DMS153 treated with DMSO at 0.1 percent for 48 hours (cell line): ENCODE measurements at regions not wholly inside any gene's neighbourhood (a gene's known extent, or its start where the extent isn't known, plus 50 kb on each side); places are given as distances from the start of the nearest gene placed in this dataset.

Experiments used
- DNase-seq: peaks from one replicate; lab custom pipeline; 2025; ENCODE audit not compliant: unreplicated experiment; lab: John Stamatoyannopoulos, UW

DNA sequence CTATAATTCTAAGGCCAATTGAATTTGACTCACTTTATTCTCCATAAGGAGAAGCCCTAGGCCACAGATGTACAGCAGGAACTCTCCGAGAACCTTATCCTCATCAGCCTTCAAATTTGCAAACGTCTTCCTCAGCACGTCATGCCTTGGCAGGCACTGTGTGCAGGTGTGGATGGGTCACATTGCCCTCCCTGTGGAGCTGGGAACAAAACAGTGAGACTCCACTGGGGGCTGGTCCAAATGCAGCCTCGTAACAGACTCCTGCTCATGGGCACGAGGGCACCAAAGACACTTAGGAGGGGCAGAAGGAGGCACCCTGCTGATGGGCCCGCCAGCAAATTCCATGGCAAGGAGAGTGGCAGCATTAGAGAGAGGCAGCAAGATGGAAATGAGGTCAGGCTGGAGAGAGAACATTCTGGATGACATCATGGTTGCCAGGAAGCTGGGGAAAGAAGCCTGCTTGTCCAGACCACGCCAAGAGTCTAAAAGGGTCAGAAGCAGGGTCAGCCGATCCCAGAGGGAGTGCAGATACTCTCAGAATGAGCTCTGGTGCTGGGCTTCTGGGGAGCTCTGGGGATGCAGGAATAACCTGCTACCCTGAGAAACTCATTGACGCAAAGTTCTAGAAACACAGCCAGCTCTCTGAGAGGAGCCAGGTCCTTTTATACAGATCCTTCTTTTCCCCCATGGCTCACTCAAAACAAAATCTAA lies 242.2 kb downstream of the B3GLCT start:
- no peak for DNase-seq

DNA sequence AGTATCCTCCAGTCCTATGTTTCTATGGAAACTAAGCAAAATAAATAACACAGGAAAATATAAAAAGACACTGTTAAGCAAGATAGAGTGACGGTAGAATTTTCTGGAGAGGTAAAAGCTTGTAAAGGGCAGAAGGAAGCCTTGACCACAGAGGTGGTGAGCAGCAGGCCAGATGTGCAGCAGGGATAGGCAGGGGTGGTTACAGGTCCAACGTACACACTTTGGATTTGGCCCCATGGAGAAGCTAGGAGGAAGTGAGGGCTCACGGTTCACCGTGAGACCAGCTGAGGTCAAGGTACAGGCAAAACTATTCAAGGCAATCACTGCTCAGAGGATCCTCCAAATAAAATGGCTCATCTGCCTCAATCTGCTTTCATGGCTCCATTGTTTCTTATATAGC lies 242.8 kb downstream of the B3GLCT start:
- no peak for DNase-seq

DNA sequence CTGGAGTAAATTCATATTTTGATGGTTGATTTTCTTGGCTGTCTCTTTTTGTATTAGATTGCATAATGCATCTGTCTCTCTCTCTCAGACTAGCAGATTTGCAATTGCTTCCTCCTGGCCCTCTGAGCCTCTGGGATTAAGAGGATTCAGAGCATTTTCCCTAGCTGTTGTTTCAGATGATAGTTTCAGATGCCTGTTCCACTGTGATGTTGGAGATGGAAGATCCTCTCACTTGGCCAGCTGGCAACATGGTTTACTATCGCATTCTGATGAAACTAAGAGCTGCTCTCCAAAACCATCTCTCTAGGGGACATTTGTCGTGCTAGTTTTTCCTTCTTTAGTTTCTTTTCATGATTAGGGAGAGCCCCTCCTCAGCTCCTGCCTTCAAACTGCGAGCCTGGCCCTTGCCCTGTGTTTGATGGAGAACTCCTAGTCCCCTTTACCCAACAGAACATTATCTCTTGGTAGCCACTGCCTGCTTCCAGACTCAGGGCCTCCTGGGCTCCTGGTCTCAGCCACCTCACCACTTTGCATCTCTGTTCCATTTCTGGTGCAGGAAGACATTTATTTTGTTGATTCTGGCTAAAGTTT lies 244.6 kb downstream of the B3GLCT start:
- no peak for DNase-seq

DNA sequence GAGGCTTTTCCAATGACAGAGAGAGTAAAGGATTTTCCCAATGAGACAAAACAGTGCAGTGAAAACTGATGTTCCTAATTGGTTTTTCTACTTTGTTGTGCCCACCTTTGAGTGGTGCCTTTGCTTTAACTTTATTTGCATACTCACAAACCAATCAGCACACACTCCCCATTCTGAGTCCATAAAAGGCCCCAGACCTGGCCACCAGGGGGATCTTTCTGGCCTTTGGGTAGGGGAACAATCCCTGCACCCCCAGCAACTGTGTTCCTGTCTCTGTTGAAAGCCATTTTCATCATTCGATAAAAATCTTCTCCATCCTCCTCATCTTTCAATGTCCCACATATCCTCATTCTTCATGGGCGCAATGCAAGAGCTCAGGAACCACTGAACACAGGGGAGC lies 252.8 kb downstream of the B3GLCT start:
- no peak for DNase-seq

DNA sequence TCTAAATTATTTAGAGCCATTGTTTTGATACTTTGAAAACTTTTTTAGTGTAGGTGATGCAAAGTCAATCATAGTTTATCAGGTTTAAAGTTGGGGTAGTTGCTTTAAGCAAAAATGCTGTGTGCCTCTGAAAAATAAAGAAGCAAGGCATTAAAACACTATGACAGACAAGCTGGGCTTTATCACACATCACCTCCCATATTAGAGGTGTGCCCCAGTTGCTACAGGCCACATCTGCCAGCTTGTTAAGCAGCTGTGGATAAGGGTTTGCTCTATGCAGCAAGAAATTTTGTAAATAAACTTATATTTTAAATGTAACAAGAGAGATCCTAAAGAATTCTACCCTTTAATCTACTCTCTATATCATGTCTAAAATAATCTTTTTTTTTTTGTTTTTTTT lies 255.8 kb downstream of the B3GLCT start:
- no peak for DNase-seq

DNA sequence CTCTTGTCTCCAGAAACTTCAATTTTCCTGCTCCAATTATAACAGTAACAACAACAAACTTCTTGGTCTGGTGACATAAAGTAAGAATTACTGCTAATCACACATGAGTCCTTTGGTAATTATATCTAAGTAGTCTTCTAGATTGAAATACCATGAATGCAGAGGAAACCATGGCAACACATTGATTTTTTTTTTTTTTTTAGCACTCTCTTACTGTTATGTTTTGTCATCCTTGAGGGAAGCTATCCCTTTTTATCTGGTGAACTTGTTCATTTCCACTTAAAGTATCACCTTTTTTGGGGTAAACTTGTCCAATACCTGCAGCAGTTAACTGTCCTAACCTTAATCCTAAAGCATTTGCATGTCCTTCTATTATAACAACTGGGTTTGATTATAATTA lies 256.3 kb downstream of the B3GLCT start:
- no peak for DNase-seq

DNA sequence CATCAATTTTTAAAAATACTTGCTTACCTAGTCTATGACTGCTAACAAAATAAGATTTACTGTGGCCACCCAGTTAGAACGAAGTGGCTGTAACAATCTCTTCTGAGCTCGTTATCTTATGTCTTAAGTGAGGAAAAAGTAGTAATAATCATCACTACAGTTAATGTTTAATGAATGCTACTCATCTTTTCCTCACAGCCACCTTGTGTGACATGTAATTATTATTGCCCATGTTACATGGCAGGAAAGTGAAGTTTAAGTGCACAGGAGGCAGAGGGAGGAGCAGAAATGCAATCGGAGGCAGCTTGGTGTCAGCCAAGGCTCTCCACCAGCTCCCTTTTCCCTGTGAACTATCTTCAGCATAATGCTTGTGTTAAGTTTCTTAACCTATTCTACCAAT lies 260.3 kb downstream of the B3GLCT start:
- DNase-seq: no peak

DNA sequence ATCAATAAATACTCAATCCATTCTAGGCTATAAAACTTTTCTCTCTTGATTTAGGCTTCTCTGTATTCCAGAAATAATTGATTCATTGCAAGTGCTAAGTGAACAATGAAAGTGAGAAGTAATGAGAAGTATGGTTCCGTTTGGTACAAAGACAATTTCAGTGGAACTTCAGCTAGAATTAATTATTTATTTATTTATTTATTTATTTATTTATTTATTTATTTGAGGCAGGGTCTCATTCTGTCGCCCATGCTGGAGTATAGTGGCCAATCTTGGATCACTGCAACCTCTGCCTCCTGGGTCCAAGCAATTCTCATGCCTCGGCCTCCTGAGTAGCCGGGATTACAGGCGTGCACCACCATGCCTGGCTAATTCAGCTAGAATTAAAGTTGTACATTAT lies 262.1 kb downstream of the B3GLCT start:
- no peak for DNase-seq

DNA sequence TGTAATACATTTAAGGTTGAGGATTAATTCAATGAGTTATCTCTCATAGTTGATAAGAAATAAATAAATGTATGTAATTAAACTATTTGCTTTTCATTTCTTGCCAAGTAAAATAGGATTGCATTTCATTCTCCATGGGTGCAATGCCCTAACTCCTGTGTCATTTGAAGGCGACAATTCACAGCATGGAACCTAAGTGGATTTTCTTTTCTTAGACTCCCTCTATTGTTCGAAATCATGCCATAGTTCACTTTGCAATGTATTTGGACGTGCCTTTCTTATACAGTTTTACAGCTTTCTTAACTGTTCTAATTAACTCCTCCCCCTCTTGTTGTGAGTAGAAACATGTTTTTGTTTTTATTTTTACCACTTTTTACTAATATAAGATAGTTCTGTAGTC lies 263.0 kb downstream of the B3GLCT start:
- no peak for DNase-seq

DNA sequence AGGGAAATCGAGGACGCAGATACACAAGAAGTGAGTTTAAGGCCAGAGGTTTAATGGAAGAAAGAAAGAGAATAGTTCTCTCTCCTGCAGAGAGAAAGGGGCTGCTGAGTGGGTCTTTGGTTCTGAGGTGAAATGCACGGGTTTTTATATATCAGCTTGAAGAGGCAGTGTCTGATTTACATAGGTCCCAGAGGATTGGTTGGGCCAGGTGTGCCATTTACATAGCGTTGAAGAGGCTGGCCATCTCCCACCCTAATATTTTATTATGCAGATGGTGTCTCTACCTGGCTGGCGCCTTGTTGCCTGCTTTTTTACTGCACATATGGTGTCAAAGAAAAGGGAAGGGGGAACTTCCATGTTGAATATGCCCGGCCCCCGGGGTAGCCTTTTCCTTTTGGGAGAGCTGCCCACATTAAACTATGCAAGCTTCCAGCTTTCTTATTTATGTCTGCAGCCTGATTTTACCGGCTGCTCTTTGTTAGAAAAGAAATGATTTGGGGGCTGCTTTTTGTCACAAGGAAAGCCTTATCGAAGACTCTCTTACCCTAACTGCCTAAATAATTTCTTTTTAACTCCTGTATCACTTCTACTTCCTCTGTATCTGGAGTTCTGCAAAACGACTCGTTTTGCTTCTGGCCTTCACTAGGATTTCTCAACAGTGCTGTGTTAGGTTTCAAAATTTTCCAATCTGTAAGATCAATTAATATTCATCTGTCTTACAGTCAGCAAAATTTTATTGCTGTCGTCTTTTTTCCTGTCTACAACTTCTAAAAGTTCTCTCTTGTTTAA lies 268.5 kb downstream of the B3GLCT start:
- DNase-seq: no peak

DNA sequence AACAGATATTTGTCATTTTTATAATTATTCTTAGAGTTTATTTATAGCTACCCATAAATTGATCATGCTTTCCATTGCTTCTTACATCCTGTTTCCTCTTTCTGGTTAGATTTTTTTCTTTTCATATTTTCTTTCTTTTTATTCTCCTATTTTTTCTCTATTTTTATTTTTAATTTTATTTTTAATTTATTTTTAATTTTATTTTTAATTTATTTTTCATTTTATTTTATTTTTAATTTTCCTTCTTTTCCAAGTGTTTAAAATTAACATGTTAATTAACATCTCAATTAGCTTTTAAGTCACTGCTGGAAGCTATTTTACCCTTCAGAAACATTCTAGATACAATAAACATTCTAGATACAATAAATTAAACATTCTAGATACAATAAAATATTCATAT lies 269.6 kb downstream of the B3GLCT start:
- DNase-seq: no peak

DNA sequence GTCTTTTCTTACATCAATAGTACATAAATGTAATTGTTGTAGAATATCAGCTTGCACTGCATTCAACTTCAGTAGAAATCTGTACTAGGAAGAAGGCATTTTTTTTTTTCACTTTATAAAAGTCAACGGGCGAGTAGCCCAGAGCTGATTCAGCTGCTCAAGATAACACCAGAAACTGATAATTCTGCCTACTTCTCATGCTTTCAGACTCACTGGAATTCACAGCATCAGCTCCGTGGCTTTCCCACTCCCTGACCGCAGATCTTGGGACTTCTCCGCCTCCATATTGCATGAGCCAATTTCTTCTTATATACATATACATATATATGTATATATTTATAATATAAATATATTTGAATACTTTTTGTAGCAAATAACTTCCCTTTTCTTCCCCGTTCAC lies 263.1 kb upstream of the RXFP2 start:
- DNase-seq: no peak

DNA sequence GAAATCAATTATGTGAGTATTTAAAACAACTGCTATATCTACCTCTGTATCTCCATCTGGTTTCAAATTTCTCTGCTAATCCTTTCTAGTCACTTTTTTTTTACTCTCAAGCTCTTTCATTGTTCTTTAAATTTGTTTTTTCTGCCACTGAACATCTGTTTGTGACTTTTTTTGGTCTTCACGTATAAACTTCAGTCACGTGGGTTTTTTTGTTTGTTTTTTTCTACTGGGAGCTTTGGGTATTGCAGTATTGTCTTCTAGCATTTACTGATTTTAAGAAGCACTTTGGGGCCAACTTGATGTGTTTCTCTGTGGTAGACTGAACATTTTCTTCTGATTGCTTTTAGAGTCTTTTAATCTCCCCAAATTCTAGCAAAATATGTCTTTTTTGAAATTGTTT lies 262.6 kb upstream of the RXFP2 start:
- DNase-seq: no peak

DNA sequence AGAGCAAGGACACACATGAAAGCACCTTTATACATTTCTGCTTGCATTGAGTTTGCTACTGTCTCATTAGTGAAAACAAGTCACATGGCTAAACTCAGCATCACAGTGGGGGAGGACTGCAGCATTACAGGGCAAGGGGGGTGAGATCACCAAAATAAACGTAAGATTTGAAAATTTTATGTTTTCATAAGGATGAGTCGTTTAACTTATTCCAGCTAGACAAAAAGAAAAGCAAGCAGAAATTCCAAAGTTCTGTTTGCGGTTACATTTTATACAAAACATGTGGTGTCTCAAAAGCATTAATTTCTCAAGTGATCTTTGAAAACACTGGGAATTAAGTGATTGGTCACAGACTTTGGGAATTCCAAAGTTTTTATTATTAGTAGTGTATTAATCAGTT lies 261.4 kb upstream of the RXFP2 start:
- no peak for DNase-seq

DNA sequence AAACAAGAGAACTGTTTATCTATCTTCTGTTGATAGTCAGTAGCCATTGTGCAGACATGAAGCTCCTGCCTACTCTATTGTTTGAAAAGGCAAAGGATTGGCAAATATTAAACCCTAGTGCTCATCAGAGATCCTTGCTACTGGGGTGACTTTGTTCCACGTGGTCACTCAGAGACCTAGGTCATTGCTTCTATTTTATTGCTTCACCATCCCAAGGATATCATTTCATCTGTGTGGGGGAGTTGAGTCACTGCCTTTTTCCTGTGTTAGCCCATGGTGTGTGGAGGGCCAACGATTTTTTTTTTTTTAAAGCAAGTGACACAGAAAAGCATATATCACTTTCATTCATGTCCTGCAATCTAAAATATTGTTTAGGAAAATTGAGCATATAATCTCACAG lies 254.1 kb upstream of the RXFP2 start:
- DNase-seq: no peak

DNA sequence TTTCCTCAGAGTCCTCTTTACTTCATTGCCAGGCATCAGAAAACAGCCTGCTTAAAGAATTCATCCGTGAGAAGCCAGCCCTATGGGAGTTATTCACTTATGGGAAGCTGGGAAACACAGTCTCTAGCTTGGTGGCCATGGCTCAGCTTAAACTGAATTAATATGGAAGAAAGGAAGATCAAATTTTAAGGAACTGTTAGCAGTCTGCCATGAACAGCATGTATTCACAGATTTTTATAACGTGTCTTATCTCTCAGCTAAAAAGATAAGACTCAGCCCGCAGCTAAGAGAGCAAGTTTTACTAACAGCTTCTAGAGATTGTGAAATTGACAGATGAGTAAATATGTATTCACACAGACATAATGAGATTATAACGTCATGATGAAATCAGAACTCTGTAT lies 253.7 kb upstream of the RXFP2 start:
- DNase-seq: no peak

DNA sequence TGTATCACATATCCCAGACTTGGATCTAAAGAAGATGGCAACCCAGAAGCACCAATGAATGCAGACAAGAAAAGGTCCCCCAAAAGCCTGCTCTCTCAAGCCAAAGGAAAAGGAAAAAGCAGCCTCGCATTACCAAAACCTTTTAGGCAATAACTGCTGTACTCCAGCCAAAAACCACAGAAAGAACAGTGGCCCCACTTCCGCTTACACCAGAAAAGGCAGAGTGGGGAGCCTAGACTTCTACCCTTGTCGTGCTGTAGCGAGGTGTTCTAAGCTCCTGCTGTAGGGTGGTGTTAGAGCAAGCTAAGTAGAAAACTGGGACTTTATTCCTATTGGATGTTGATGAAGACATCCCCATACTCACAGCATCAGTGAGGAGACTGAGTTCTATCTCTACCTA lies 244.0 kb upstream of the RXFP2 start:
- DNase-seq: no peak

DNA sequence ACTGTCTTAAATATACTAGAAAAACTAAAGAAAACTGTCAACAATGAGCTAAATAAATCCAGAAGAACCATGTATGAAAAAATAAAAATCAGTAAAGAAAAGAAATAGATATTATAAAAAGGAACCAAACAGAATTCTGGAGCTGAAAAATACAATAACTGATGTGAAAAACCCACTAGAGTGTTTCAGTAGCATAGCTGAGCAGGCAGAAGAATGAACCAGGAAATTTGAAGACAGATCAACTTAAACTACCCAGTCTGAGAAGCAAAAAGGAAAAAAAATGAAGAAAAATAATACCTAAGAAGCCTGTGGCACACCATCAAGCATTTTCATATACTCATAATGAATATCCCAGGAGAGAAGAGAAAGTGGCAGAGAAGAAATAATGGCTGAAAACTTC lies 240.1 kb upstream of the RXFP2 start:
- DNase-seq: no peak

DNA sequence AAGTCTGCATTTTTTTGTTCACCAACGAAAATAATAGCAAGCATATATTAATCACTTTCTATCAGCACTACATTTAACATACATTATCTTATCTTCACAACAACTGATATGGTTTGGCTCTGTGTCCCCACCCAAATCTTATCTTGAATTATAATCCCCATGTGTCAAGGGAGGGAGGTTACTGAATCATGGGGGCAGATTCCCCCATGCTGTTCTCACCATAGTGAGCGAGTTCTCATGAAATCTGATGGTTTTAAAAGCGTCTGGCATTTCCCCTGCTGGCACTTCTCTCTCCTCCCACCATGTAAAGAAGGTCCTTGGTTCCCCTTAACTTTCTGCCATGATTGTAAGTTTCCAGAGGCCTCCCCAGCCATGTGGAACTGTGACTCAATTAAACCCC lies 235.7 kb upstream of the RXFP2 start:
- no peak for DNase-seq

DNA sequence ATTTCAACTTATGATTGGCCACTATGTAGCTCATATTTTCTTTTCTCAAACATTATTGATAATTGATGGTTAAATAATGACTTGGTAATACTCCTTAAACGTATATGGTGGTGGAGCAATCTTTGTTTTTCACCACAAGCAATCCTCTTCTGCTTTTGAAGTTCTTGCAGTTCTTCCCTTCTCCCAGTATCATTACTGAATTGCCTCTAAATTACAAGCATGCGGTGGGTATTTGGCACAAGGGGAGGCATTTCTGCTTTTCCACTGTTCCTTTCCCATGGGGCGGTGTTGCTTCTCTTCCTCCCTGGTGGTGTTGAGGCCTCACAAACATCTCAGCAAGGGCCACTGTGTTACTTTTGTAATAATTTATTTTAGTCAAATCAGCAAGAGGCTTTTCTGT lies 234.4 kb upstream of the RXFP2 start:
- DNase-seq: no peak

DNA sequence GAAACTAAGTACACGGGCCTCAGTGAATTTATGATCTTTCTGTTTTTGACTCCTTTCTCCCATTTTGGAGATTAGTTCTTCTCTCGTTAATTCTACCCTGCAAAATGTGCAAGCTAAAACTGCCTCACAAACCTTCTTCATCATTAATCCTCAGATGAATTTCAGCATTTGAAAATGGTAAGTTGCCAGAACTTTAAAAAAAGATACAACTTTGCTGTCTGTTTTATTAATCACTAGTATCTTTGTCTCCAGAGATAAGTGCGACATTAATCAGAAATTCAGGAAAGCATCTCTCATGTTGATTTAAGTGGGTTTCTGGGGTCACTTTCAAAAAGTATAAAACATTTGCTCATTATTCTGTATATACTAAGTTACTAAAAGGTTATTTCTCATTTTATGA lies 227.0 kb upstream of the RXFP2 start:
- DNase-seq: no peak

DNA sequence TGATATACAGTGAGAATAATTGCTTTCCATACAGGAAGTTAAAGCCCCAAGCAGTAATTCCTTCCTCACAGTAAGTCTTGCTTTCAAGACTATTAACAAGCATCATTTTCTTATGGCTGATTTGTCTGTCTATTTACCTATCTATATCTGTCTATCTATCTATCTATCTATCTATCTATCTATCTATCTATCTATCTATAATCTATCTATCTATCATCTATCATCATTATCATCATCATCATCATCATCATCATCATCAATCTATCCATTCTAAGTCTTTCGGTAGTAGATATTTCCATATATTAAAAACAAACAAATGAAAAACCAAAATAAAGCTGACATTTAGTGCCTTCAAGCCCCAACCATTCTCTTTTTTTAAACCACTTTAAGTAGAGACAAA lies 224.4 kb upstream of the RXFP2 start:
- no peak for DNase-seq

DNA sequence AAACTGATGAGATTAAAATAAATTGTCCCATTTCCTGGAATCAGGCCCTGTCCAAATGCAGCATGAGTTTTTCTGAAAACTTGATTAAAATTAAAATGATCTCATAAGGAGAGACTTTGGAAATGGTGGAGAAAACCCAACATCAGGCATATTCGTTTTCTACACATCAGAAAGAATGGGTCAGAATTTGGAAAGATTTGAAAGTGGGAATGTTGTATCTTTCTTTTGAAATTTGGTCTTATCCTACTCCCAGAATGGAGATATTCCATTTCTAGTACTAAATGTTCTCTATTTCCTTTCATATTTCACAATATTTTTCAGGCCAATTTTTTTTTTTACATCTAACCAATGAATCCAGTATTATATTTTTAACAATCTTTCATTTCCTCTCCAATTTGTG lies 223.9 kb upstream of the RXFP2 start:
- no peak for DNase-seq
